ENCODE measurements at regions not wholly inside any gene's neighbourhood (a gene's known extent, or its start where the extent isn't known, plus 50 kb on each side); places are given as distances from the start of the nearest gene placed in this dataset.

GRCh38 chr4:11609751-11610150 lies 181.1 kb upstream of the HS3ST1 start:
- H3K27me3 ChIP-seq = no peaks in the 10 kb centered on the region

GRCh38 chr4:11608992-11609391 lies 180.3 kb upstream of the HS3ST1 start:
- H3K4me1 ChIP-seq = no peaks in the 10 kb centered on the region
- no peaks in the 10 kb centered on the region for H3K9me3 ChIP-seq
- H3K4me3 ChIP-seq = no peak overlapping the region
- no peak for TF ChIP-seq CTCF (IDR thresholded peaks at IDR 0.05)
- no peak for TF ChIP-seq EP300 (IDR thresholded peaks at IDR 0.05)
- no peak for TF ChIP-seq POLR2A (IDR thresholded peaks at IDR 0.05)
- TF ChIP-seq POLR2AphosphoS5 (IDR thresholded peaks at IDR 0.05) = no peak
- ATAC-seq (ENCODE audit: low FRiP score in 2 of 2) (no peak), DNase-seq (no peak)
- H3K36me3 ChIP-seq = no peaks in the 10 kb centered on the region
- no peaks in the 10 kb centered on the region for H3K27me3 ChIP-seq
- H3K27ac ChIP-seq = no peak overlapping the region

More at GRCh38 chr4:11609751-11610150, 181.1 kb upstream of the HS3ST1 start:
- Histone ChIP-seq H3K27ac (no peak overlapping the region), H3K9me3 (no peaks in the 10 kb centered on the region), H3K4me1 (no peaks in the 10 kb centered on the region), H3K36me3 (no peaks in the 10 kb centered on the region), H3K4me3 (no peak overlapping the region)
- TF ChIP-seq CTCF (IDR thresholded peaks at IDR 0.05) = no peak
- TF ChIP-seq EP300 (IDR thresholded peaks at IDR 0.05) = no peak
- TF ChIP-seq POLR2A (IDR thresholded peaks at IDR 0.05) = no peak
- no peak for TF ChIP-seq POLR2AphosphoS5 (IDR thresholded peaks at IDR 0.05)
- DNase-seq (no peak), ATAC-seq (ENCODE audit: low FRiP score in 2 of 2) (no peak)
- WGBS, 2 donors = 94 to 95% methylated on average over 2 of the region's 2 CpGs

- Histone ChIP-seq H3K36me3 (no peaks in the 10 kb centered on the region), H3K4me1 (no peaks in the 10 kb centered on the region), H3K4me3 (no peak overlapping the region), H3K27ac (no peak overlapping the region), H3K9me3 (no peaks in the 10 kb centered on the region), H3K27me3 (no peaks in the 10 kb centered on the region)
- WGBS, 2 donors = 54 to 73% methylated on average over 1 of the region's 1 CpG
- TF ChIP-seq POLR2A (IDR thresholded peaks at IDR 0.05) (no peak), CTCF (IDR thresholded peaks at IDR 0.05) (no peak)
- ATAC-seq (ENCODE audit: low FRiP score in 2 of 2) (no peak), DNase-seq (no peak)
These were observed 177.4 kb upstream of the HS3ST1 start for GRCh38 chr4:11606078-11606477.

GRCh38 chr4:11605597-11605996 lies 176.9 kb upstream of the HS3ST1 start:
- Histone ChIP-seq H3K4me3 (no peak overlapping the region), H3K9me3 (no peaks in the 10 kb centered on the region), H3K27ac (no peak overlapping the region), H3K4me1 (no peaks in the 10 kb centered on the region), H3K36me3 (no peaks in the 10 kb centered on the region), H3K27me3 (no peaks in the 10 kb centered on the region)
- DNase-seq (no peak), ATAC-seq (ENCODE audit: low FRiP score in 2 of 2) (no peak)
- TF ChIP-seq POLR2A (IDR thresholded peaks at IDR 0.05) (no peak), CTCF (IDR thresholded peaks at IDR 0.05) (no peak), EP300 (IDR thresholded peaks at IDR 0.05) (no peak), POLR2AphosphoS5 (IDR thresholded peaks at IDR 0.05) (no peak)
- WGBS, 2 donors = 19 to 49% methylated on average over 1 of the region's 1 CpG

- 82 to 95% methylated on average over 3 of the region's 3 CpGs for WGBS, 2 donors
- DNase-seq = no peak
- H3K4me1 ChIP-seq = no peaks in the 10 kb centered on the region
- H3K27ac ChIP-seq = no peak overlapping the region
- no peak for ATAC-seq (ENCODE audit: low FRiP score in 2 of 2)
- H3K9me3 ChIP-seq = no peaks in the 10 kb centered on the region
- H3K4me3 ChIP-seq = no peak overlapping the region
- TF ChIP-seq POLR2AphosphoS5 (IDR thresholded peaks at IDR 0.05) (no peak), POLR2A (IDR thresholded peaks at IDR 0.05) (no peak), EP300 (IDR thresholded peaks at IDR 0.05) (no peak), CTCF (IDR thresholded peaks at IDR 0.05) (no peak)
- no peaks in the 10 kb centered on the region for H3K36me3 ChIP-seq
- H3K27me3 ChIP-seq = no peaks in the 10 kb centered on the region
These were observed 176.1 kb upstream of the HS3ST1 start for GRCh38 chr4:11604821-11605220.
